ENCODE measurements at regions not wholly inside any gene's neighbourhood (a gene's known extent, or its start where the extent isn't known, plus 50 kb on each side); places are given as distances from the start of the nearest gene placed in this dataset.

GRCh38 chr13:34257966-34258365 is 440.0 kb downstream of the RFC3 start:
- no peak for DNase-seq

GRCh38 chr13:34258646-34259386 is 440.9 kb downstream of the RFC3 start:
- no peak for DNase-seq

- no peak for DNase-seq
These were observed 445.7 kb downstream of the RFC3 start for GRCh38 chr13:34263681-34264080.

GRCh38 chr13:34265046-34265679 is 447.2 kb downstream of the RFC3 start:
- DNase-seq, result no peak

GRCh38 chr13:34276764-34277163 is 458.8 kb downstream of the RFC3 start:
- DNase-seq, result no peak

GRCh38 chr13:34277936-34278335 is 460.0 kb downstream of the RFC3 start:
- DNase-seq, result no peak

GRCh38 chr13:34278780-34279179 is 460.8 kb downstream of the RFC3 start:
- DNase-seq, result no peak

GRCh38 chr13:34290661-34291060 is 472.7 kb downstream of the RFC3 start:
- DNase-seq, result no peak

GRCh38 chr13:34294483-34295129 is 476.7 kb downstream of the RFC3 start:
- no peak for DNase-seq

GRCh38 chr13:34300559-34300958 is 482.6 kb downstream of the RFC3 start:
- no peak for DNase-seq

- no peak for DNase-seq
These were observed 484.6 kb downstream of the RFC3 start for GRCh38 chr13:34302596-34302995.

GRCh38 chr13:34303346-34303745 is 485.4 kb downstream of the RFC3 start:
- DNase-seq, result no peak

- no peak for DNase-seq
These were observed 489.7 kb downstream of the RFC3 start for GRCh38 chr13:34307607-34308006.

- DNase-seq, result no peak
These were observed 490.8 kb downstream of the RFC3 start for GRCh38 chr13:34308725-34309124.

GRCh38 chr13:34310539-34310938 is 492.6 kb downstream of the RFC3 start:
- DNase-seq, result no peak

- no peak for DNase-seq
These were observed 493.3 kb downstream of the RFC3 start for GRCh38 chr13:34311251-34311650.

- DNase-seq, result no peak
These were observed 494.6 kb downstream of the RFC3 start for GRCh38 chr13:34312578-34312977.

GRCh38 chr13:34320084-34320483 is 502.1 kb downstream of the RFC3 start:
- DNase-seq, result no peak

GRCh38 chr13:34322014-34322742 is 504.2 kb downstream of the RFC3 start:
- DNase-seq, result no peak

GRCh38 chr13:34322743-34323074 is 504.8 kb downstream of the RFC3 start:
- DNase-seq, result no peak

GRCh38 chr13:34335014-34336007 is 517.4 kb downstream of the RFC3 start:
- DNase-seq, result no peak

- DNase-seq, result no peak
These were observed 520.2 kb downstream of the RFC3 start for GRCh38 chr13:34338102-34338501.

Measured in activated CD8-positive, alpha-beta memory T cell treated with anti-CD3 and anti-CD28 coated beads for 24 hours (primary cell).